H1 (cell line): ENCODE measurements at regions not wholly inside any gene's neighbourhood (a gene's known extent, or its start where the extent isn't known, plus 50 kb on each side); places are given as distances from the start of the nearest gene placed in this dataset.
"Not testable (repeated sequence)": the region's sequence is repeated elsewhere in the genome, so short reads cannot be mapped to it uniquely, and the experiment has no call there.

ENCODE experiments used
- BCL11A ChIP-seq, 2 experiments: IDR thresholded peaks; one replicate each; pipeline ENCODE4 v1.6.1; 2011; ENCODE audit warnings: low read depth in 2 of 2, low read length in 2 of 2, mild to moderate bottlenecking in 2 of 2
- BRCA1 ChIP-seq: IDR thresholded peaks from 2 replicates; pipeline ENCODE4 v1.6.1; 2012; ENCODE audit warnings: low read depth, low read length, improper control_type of control experiment
- CTCF ChIP-seq, 3 experiments: IDR thresholded peaks; 1 replicate in 2 of 3; 2 replicates in 1 of 3; pipeline versions ENCODE4 v1.5.1 to v1.6.1; 2011; ENCODE audit warnings: low read length in 3 of 3, mild to moderate bottlenecking in 3 of 3, inconsistent platforms in 2 of 3, low read depth in 1 of 3, moderate library complexity in 1 of 3; ENCODE audit not compliant: insufficient read depth in 1 of 3; ENCODE audit errors: control extremely low read depth in 1 of 3
- EGR1 ChIP-seq: IDR thresholded peaks from 2 replicates; pipeline ENCODE4 v1.6.1; 2011; ENCODE audit warnings: low read depth, low read length, borderline replicate concordance
- JUND ChIP-seq: IDR thresholded peaks from 2 replicates; pipeline ENCODE4 v1.6.1; 2011; ENCODE audit warnings: mild to moderate bottlenecking, improper control_type of control experiment, low read length

GRCh38 chr4:189233754-189234153 is 706.9 kb upstream of the FRG1 start:
- TF ChIP-seq CTCF (IDR thresholded peaks at IDR 0.05; ENCODE audit: control extremely low read depth in 1 of 3, insufficient read depth in 1 of 3, low read depth in 1 of 3, low read length in 3 of 3); BRCA1; EGR1; BCL11A (IDR thresholded peaks at IDR 0.05; ENCODE audit: low read depth in 2 of 2, low read length in 2 of 2); JUND: not testable (repeated sequence)
